B cell (primary cell): ENCODE measurements at regions not wholly inside any gene's neighbourhood (a gene's known extent, or its start where the extent isn't known, plus 50 kb on each side); places are given as distances from the start of the nearest gene placed in this dataset.

Experiments
- ATAC-seq: fragments of 200-7000 bp; cut with Tn5 transposase; one replicate; pipeline ENCODE4 v1.10.0; 2021; ENCODE audit warnings: low read depth, mild to moderate bottlenecking, moderate number of reproducible peaks, moderate library complexity
- CTCF ChIA-PET: fragments of 350-600 bp; sonication (Branson Sonifier 250); formaldehyde crosslinking; loops from one replicate; lab custom pipeline; 2021; ENCODE audit warnings: antibody characterized with exemption, inconsistent platforms; lab: Charles Lee
- POLR2A ChIA-PET: fragments of 350-600 bp; sonication (Branson Sonifier 250); formaldehyde crosslinking; loops from one replicate; lab custom pipeline; 2021; ENCODE audit warnings: antibody characterized with exemption; lab: Charles Lee
- DNase-seq: peaks from one replicate; pipeline ENCODE4 v3.0.0; 2013
- H2AFZ ChIP-seq: 2 replicates; pipeline ENCODE4 v1.6.1; 2012; ENCODE audit warnings: mild to moderate bottlenecking, low read depth, low read length; ENCODE audit not compliant: insufficient read depth, poor library complexity, severe bottlenecking
- H3K27ac ChIP-seq, 2 donors: 1 replicate in 1 of 2; 2 replicates in 1 of 2; pipeline ENCODE4 v1.5.1; 2012 to 2013; ENCODE audit warnings: low read length in 2 of 2, mild to moderate bottlenecking in 2 of 2, moderate library complexity in 1 of 2
- H3K27me3 ChIP-seq, 4 experiments: fragments of 200-600 bp in 1 of 4; sonication (generic) in 1 of 4; replicated peaks in 1 of 4; 1 replicate in 2 of 4; 2 replicates in 2 of 4; pipeline versions ENCODE4 v1.6.1 to v1.7.0; 2013 to 2016; ENCODE audit warnings: low read length in 3 of 4, mild to moderate bottlenecking in 2 of 4, mixed read lengths in 1 of 4, moderate library complexity in 1 of 4; ENCODE audit not compliant: insufficient read depth in 4 of 4, control insufficient read depth in 3 of 4; ENCODE audit errors: control extremely low read depth in 1 of 4
- H3K36me3 ChIP-seq, 2 experiments: replicated peaks in 1 of 2; 1 replicate in 1 of 2; 2 replicates in 1 of 2; pipeline versions ENCODE4 v1.6.1 to v1.7.1; 2013; ENCODE audit warnings: low read length in 1 of 2; ENCODE audit not compliant: insufficient read depth in 2 of 2, control insufficient read depth in 1 of 2; ENCODE audit errors: control extremely low read depth in 1 of 2, extremely low read depth in 1 of 2
- H3K4me1 ChIP-seq, 2 donors: fragments of 200-600 bp in 1 of 2; sonication (generic) in 1 of 2; 1 replicate in 1 of 2; 2 replicates in 1 of 2; pipeline versions ENCODE4 v1.5.1 to v1.6.1; 2013 to 2017; ENCODE audit warnings: low read length in 2 of 2; ENCODE audit not compliant: control insufficient read depth in 2 of 2, insufficient read depth in 2 of 2
- H3K4me2 ChIP-seq: replicated peaks from 2 replicates; pipeline ENCODE3; 2012; ENCODE audit warnings: mild to moderate bottlenecking, low read depth, low read length; ENCODE audit not compliant: poor library complexity, severe bottlenecking
- H3K4me3 ChIP-seq, 5 experiments: fragments of 200-600 bp in 1 of 5; sonication (generic) in 1 of 5; 1 replicate in 3 of 5; 2 replicates in 2 of 5; pipeline versions ENCODE4 v1.5.1 to v1.7.0; 2011 to 2016; ENCODE audit warnings: low read length in 4 of 5, mild to moderate bottlenecking in 4 of 5, low read depth in 2 of 5, control low read depth in 1 of 5, moderate library complexity in 1 of 5; ENCODE audit not compliant: insufficient read depth in 1 of 5; ENCODE audit errors: control extremely low read depth in 1 of 5, extremely low read depth in 1 of 5
- H3K79me2 ChIP-seq: fragments of 200-600 bp; sonication (generic); one replicate; pipeline ENCODE4 v1.6.0; 2016; ENCODE audit warnings: low read length; ENCODE audit not compliant: control insufficient read depth, insufficient read depth
- H3K9ac ChIP-seq: fragments of 200-600 bp; sonication (generic); 2 replicates; pipeline ENCODE4 v1.6.1; 2017; ENCODE audit warnings: mild to moderate bottlenecking, low read length, moderate library complexity
- H3K9me3 ChIP-seq, 3 donors: one replicate each; pipeline versions ENCODE4 v1.6.1 to v1.7.1; 2013; ENCODE audit warnings: low read length in 2 of 3; ENCODE audit not compliant: control insufficient read depth in 2 of 3, insufficient read depth in 1 of 3; ENCODE audit errors: control extremely low read depth in 1 of 3
- H4K20me1 ChIP-seq: 2 replicates; pipeline ENCODE4 v1.6.0; 2012; ENCODE audit warnings: mild to moderate bottlenecking, low read length; ENCODE audit not compliant: insufficient read depth, control insufficient read depth, poor library complexity, severe bottlenecking
- H3K27ac Mint-ChIP-seq: one replicate; pipeline ENCODE4 v1.8.0; 2021; ENCODE audit warnings: mixed read lengths
- H3K27me3 Mint-ChIP-seq: one replicate; pipeline ENCODE4 v1.8.0; 2021; ENCODE audit warnings: mixed read lengths
- H3K4me1 Mint-ChIP-seq: one replicate; pipeline ENCODE4 v1.8.0; 2021; ENCODE audit warnings: mixed read lengths
- H3K4me3 Mint-ChIP-seq: one replicate; pipeline ENCODE4 v1.8.0; 2021; ENCODE audit warnings: mixed read lengths
- H3K9me3 Mint-ChIP-seq: one replicate; pipeline ENCODE4 v1.8.0; 2022; ENCODE audit warnings: mixed read lengths; ENCODE audit not compliant: insufficient read depth
- EZH2 ChIP-seq: IDR thresholded peaks from 2 replicates; pipeline ENCODE4 v1.6.1; 2012; ENCODE audit warnings: borderline replicate concordance, low read depth, mild to moderate bottlenecking, moderate library complexity, low read length; ENCODE audit not compliant: insufficient read depth, poor library complexity, severe bottlenecking
- WGBS: methylation state at CpG from one replicate; pipeline ENCODE4 v1.1.5; 2013; ENCODE audit warnings: missing lambda C conversion rate; ENCODE audit not compliant: insufficient coverage; 5-methylcytosine and 5-hydroxymethylcytosine counted together
- intact Hi-C: fragments of 100-400 bp; cut with micrococcal nuclease; formaldehyde crosslinking; loops from one replicate; pipeline ENCODE4 v1.10.0; 2022
- TF ChIP-seq, protein P1 (sequence below): fragments of 200-600 bp; IDR thresholded peaks from one replicate; pipeline ENCODE4 v1.8.0; 2022; ENCODE audit warnings: antibody characterized with exemption, mild to moderate bottlenecking

DNA sequence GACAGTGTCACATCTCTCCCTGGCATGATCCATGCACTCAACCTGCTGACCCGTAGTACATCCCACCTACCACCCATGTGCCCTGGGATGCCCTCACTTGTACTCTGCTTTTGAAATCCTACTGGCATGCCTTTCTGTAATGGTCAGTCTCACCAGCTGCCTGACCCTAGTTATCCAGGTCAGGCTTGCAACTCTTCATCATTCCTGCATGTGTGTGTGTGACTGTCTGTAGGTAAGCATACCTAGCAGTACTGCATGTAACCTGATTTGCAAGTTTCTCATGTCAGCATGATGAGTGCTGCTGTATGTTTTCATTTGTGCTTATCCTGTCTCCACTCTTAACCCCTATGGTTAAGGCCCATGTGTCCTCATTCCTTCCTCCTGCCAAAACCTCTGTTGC is 202.0 kb upstream of the MTNR1B start:
- CTCF ChIA-PET: no interaction called here
- intact Hi-C loops: no loop called here
- H3K4me3 ChIP-seq: no peak overlapping the region
- H3K27ac ChIP-seq: no peak overlapping the region
- DNase-seq (no peak), ATAC-seq (no peak)
- H3K27ac Mint-ChIP-seq: no peak overlapping the region
- no peaks in the 10 kb centered on the region for H3K9me3 Mint-ChIP-seq
- H3K27me3 ChIP-seq: peaks cover 0 to 6% (median 0%) of the 10 kb centered on the region in 4 experiments
- H3K4me1 ChIP-seq: peaks cover 0 to 4% of the 10 kb centered on the region in 2 donors
- no peaks in the 10 kb centered on the region for H3K9me3 ChIP-seq
- WGBS: 100% methylated on average over 1 of the region's 1 CpG
- H3K4me1 Mint-ChIP-seq: peaks cover 12% of the 10 kb centered on the region
- H3K4me2 ChIP-seq: no peak overlapping the region
- no peaks in the 10 kb centered on the region for H3K79me2 ChIP-seq
- TF ChIP-seq EZH2: no peak
- TF ChIP-seq, protein P1, sequence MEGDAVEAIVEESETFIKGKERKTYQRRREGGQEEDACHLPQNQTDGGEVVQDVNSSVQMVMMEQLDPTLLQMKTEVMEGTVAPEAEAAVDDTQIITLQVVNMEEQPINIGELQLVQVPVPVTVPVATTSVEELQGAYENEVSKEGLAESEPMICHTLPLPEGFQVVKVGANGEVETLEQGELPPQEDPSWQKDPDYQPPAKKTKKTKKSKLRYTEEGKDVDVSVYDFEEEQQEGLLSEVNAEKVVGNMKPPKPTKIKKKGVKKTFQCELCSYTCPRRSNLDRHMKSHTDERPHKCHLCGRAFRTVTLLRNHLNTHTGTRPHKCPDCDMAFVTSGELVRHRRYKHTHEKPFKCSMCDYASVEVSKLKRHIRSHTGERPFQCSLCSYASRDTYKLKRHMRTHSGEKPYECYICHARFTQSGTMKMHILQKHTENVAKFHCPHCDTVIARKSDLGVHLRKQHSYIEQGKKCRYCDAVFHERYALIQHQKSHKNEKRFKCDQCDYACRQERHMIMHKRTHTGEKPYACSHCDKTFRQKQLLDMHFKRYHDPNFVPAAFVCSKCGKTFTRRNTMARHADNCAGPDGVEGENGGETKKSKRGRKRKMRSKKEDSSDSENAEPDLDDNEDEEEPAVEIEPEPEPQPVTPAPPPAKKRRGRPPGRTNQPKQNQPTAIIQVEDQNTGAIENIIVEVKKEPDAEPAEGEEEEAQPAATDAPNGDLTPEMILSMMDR: no peak
- POLR2A ChIA-PET: no interaction called here
- no peak overlapping the region for H3K9ac ChIP-seq
- H3K4me3 Mint-ChIP-seq: no peak overlapping the region
- peaks cover 9% of the 10 kb centered on the region for H3K27me3 Mint-ChIP-seq
- H3K36me3 ChIP-seq: no peaks in the 10 kb centered on the region
- no peak overlapping the region for H2AFZ ChIP-seq
- H4K20me1 ChIP-seq: no peaks in the 10 kb centered on the region

DNA sequence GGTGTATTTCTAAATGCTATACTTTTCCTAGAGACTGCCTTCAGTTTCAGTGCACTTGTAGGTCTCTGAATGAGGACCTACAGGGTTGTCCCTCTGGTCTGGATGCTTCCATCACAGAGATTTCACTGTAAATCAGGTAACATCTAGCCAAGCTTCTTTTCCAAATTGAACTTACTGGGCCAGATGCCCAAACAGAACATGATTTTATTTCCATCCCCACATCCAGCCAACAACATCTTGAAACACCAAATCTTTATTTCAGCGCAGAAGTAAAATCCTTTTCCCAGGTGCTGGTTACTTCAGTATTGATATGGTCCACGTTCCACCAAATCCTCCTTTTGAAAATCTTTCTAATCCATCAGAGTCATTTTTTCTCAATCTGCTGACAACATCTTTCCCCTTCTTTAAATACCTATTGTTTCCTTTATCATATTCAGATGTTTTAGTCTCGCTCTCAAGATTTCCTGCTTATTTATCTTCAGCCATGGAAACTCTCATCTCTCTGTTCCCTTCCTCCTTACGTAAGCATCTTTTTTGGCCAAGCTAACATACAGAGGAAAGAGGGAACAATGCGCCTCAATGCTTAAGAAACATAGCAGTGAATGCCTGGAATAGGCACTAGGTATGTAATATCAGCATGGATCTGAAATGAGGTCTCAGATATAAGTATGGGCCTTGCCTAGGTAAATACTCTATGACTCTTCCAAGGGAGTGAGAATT is 201.2 kb upstream of the MTNR1B start:
- Mint-ChIP-seq H3K4me1 (peaks cover 12% of the 10 kb centered on the region), H3K4me3 (no peak overlapping the region), H3K27ac (no peak overlapping the region), H3K27me3 (peaks cover 9% of the 10 kb centered on the region), H3K9me3 (no peaks in the 10 kb centered on the region)
- Histone ChIP-seq H3K9me3 (no peaks in the 10 kb centered on the region), H3K36me3 (no peaks in the 10 kb centered on the region), H3K9ac (no peak overlapping the region), H4K20me1 (no peaks in the 10 kb centered on the region), H3K27ac (no peak overlapping the region), H3K4me2 (no peak overlapping the region), H3K79me2 (no peaks in the 10 kb centered on the region), H3K27me3 (peaks cover 0 to 6% (median 0%) of the 10 kb centered on the region in 4 experiments), H3K4me3 (no peak overlapping the region), H3K4me1 (peaks cover 0 to 4% of the 10 kb centered on the region in 2 donors), H2AFZ (no peak overlapping the region)
- CTCF ChIA-PET: no interaction called here
- TF ChIP-seq, protein P1: no peak
- no peak for TF ChIP-seq EZH2
- POLR2A ChIA-PET: no interaction called here
- no peak for ATAC-seq
- intact Hi-C loops: no loop called here
- 40% methylated on average over 1 of the region's 5 CpGs for WGBS
- no peak for DNase-seq
